ENCODE measurements at regions not wholly inside any gene's neighbourhood (a gene's known extent, or its start where the extent isn't known, plus 50 kb on each side); places are given as distances from the start of the nearest gene placed in this dataset.
"Not testable (repeated sequence)": the region's sequence is repeated elsewhere in the genome, so short reads cannot be mapped to it uniquely, and the experiment has no call there.

GRCh38 chr5:116896001-116896400, 321.4 kb upstream of the SEMA6A start:
- no peak for DNase-seq (ENCODE audit: low read depth)

- no peak for DNase-seq (ENCODE audit: low read depth)
These were observed 318.4 kb upstream of the SEMA6A start for GRCh38 chr5:116892993-116893392.

GRCh38 chr5:116887104-116887503, 312.5 kb upstream of the SEMA6A start:
- DNase-seq (ENCODE audit: low read depth): no peak

GRCh38 chr5:116885825-116886224, 311.2 kb upstream of the SEMA6A start:
- DNase-seq (ENCODE audit: low read depth): no peak

GRCh38 chr5:116883875-116884274, 309.3 kb upstream of the SEMA6A start:
- no peak for DNase-seq (ENCODE audit: low read depth)

GRCh38 chr5:116881921-116882531, 307.4 kb upstream of the SEMA6A start:
- DNase-seq (ENCODE audit: low read depth): no peak

GRCh38 chr5:116880601-116881000, 306.0 kb upstream of the SEMA6A start:
- DNase-seq (ENCODE audit: low read depth): no peak

- no peak for DNase-seq (ENCODE audit: low read depth)
These were observed 305.5 kb upstream of the SEMA6A start for GRCh38 chr5:116880150-116880549.

GRCh38 chr5:116876240-116876840, 301.7 kb upstream of the SEMA6A start:
- no peak for DNase-seq (ENCODE audit: low read depth)

- no peak for DNase-seq (ENCODE audit: low read depth)
These were observed 298.4 kb upstream of the SEMA6A start for GRCh38 chr5:116872986-116873385.

- DNase-seq (ENCODE audit: low read depth): no peak
These were observed 297.9 kb upstream of the SEMA6A start for GRCh38 chr5:116872486-116872885.

- not testable (repeated sequence) for DNase-seq (ENCODE audit: low read depth)
These were observed 293.2 kb upstream of the SEMA6A start for GRCh38 chr5:116867825-116868224.

- no peak for DNase-seq (ENCODE audit: low read depth)
These were observed 291.0 kb upstream of the SEMA6A start for GRCh38 chr5:116865651-116866050.

- no peak for DNase-seq (ENCODE audit: low read depth)
These were observed 290.2 kb upstream of the SEMA6A start for GRCh38 chr5:116864838-116865190.

- no peak for DNase-seq (ENCODE audit: low read depth)
These were observed 289.7 kb upstream of the SEMA6A start for GRCh38 chr5:116864157-116864837.

GRCh38 chr5:116862632-116863455, 288.2 kb upstream of the SEMA6A start:
- no peak for DNase-seq (ENCODE audit: low read depth)

GRCh38 chr5:116861666-116862065, 287.0 kb upstream of the SEMA6A start:
- no peak for DNase-seq (ENCODE audit: low read depth)

GRCh38 chr5:116861097-116861496, 286.5 kb upstream of the SEMA6A start:
- DNase-seq (ENCODE audit: low read depth): no peak

GRCh38 chr5:116859666-116860320, 285.2 kb upstream of the SEMA6A start:
- DNase-seq (ENCODE audit: low read depth): no peak

- no peak for DNase-seq (ENCODE audit: low read depth)
These were observed 284.2 kb upstream of the SEMA6A start for GRCh38 chr5:116858705-116859333.

- not testable (repeated sequence) for DNase-seq (ENCODE audit: low read depth)
These were observed 283.4 kb upstream of the SEMA6A start for GRCh38 chr5:116858020-116858419.

All from M059J (cell line).